ENCODE measurements at regions not wholly inside any gene's neighbourhood (a gene's known extent, or its start where the extent isn't known, plus 50 kb on each side); places are given as distances from the start of the nearest gene placed in this dataset.

GRCh38 chr13:66068683-66069082, 1161.5 kb downstream of the PCDH9 start:
- no peak for DNase-seq

DNA sequence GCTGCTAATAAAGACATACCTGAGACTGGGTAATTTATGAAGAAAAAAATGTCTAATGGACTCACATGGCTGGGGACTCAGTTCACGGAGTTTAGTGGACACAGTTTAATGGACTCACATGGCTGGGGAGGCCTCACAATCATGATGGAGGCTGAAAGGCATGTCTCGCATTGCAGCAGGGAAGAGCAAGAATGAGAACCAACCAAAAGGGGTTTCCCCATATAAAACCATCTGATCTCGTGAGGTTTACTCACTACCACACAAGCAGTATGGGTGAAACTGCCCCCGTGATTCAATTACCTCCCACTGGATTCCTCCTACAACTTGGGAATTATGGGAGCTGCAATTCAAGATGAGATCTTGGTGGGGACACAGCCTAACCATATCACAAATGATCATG, 1181.2 kb downstream of the PCDH9 start:
- no peak for DNase-seq

- DNase-seq, result no peak
Measured at GRCh38 chr13:66040506-66040905, 1189.6 kb downstream of the PCDH9 start.

DNA sequence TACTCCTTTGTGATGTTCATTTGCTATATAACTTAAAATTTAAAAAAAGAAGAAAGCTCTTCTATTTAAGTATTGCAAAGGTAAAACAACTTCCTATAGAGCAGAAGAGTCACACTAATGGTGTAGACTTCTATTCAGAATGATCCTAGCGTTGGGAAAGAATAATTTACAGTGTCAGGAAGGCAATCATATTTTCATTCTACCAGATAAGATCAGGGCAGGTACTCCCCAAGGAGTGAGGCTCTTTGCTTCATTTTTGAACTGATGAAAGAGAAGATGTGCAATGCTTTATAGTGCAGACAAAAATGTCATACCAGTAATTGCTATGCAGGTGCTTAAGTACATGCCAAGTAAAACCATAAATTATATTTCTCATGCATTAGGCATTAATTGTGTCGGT, 1193.0 kb downstream of the PCDH9 start:
- DNase-seq, result no peak

GRCh38 chr13:66036636-66037035, 1193.5 kb downstream of the PCDH9 start:
- DNase-seq, result no peak

DNA sequence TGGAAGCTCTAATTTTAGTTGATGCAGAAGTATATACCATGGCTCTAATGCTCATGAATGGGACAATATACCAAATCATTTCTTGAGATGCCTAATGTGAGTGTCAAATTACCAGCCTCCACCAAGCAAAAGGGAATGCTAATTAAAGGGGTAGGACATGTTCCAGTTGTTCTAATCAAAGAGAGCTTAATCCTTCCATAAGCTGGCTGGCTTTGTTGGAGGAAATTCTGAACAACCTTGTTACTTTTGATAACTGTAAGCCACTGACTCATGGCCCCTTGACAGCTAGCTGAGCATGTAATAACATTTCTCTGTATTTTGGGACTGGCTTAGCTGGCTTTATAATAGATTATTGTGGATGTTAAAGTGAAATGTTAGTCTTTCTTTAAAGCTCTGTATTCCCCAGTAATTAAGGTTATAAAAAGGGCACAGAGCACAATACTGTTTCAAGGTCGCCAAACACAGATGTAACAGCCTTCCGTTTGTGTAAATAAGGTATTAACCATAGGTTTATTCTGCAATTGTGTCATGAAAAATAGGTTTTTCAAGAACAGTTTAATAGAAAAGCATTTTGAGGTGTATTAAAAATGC, 1194.0 kb downstream of the PCDH9 start:
- no peak for DNase-seq

DNA sequence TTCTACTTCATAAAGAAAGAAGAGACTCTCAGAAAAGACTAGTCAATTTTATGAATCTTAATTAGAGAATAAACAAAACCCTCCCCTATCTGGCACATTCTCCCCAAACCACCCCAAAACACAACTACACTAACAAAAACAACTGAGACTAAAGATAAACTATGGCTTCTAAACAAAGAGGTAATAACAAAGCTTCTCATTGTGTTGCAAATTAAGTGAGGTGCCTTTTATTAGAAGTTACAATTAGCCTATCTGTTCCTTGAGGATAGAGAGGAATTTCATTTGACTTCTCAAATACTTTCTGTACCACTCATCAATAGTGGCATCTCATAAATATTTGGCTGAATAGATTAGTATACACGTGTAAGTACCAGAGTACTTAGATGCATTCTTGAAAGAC, 1196.2 kb downstream of the PCDH9 start:
- DNase-seq, result no peak

DNA sequence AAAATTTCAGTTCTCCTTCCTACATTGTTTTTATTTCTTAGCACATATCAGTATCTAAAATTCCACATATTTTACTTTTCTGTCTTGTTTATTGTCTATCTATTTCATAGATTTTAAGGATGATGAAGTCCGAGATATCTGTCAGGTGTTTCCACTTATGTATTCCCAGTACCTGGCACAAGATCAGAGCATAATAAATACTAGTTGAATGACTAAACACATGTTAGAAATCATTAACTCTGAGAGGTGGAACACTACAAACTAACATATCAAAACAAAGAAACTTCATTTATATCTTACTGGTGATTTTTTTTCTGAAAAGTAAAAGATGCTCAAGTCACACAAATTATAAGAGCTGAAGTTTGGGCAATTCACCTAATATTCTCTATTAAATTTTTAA, 1208.3 kb downstream of the PCDH9 start:
- DNase-seq, result no peak

- DNase-seq, result no peak
Measured at GRCh38 chr13:66014771-66015170, 1215.4 kb downstream of the PCDH9 start.

GRCh38 chr13:66009241-66009640, 1220.9 kb downstream of the PCDH9 start:
- DNase-seq, result no peak

GRCh38 chr13:66003558-66003957, 1226.6 kb downstream of the PCDH9 start:
- DNase-seq, result no peak

DNA sequence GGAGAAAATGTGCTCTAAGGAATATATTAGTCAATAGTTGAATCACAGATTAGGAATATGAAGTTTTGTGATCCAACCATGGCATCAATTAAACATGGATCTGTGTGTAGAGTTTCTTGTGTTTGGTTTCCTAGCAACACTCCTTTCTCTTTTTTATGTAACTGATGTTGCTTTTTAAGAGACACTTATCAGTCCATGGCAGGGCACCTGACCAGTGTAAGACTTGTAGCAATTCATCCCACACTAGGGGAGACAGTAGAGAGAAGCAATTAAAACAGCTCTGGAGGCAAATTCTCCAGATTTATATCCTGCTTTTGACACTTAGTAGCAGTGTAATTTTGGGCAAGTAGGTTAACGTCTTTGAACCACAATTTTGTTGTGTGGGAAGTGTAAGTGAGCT, 1229.0 kb downstream of the PCDH9 start:
- no peak for DNase-seq

GRCh38 chr13:65999411-65999810, 1230.7 kb downstream of the PCDH9 start:
- no peak for DNase-seq

- no peak for DNase-seq
Measured at GRCh38 chr13:65990684-65991083, 1239.5 kb downstream of the PCDH9 start.

- DNase-seq, result no peak
Measured at GRCh38 chr13:65985612-65986011, 1244.5 kb downstream of the PCDH9 start.

- DNase-seq, result no peak
Measured at GRCh38 chr13:65977525-65977924, 1252.6 kb downstream of the PCDH9 start.

- DNase-seq, result no peak
Measured at GRCh38 chr13:65971541-65971940, 1258.6 kb downstream of the PCDH9 start.

GRCh38 chr13:65966991-65967451, 1263.1 kb downstream of the PCDH9 start:
- DNase-seq, result no peak

DNA sequence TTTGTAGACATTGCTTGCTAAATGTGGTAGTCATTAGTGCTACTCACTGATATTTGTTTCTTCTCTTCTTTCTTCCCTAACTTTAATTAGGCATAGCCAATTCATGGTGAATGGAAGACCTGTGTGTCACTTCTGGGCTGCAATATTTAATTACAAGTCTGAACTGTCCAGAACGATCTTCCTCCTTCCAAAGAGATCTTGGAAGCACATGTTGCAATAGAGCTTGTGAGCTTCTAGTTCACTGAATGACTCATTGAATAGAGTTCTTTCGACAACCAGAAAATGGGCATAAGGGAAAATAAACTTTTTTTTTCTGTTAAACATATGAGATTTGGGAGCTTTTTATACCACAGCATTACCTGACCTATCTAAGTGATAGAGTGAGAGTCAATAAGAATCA, 1264.6 kb downstream of the PCDH9 start:
- peak; percentile 10 for DNase-seq

- DNase-seq, result no peak
Measured at GRCh38 chr13:65964672-65965071, 1265.5 kb downstream of the PCDH9 start.

GRCh38 chr13:65959305-65959704, 1270.8 kb downstream of the PCDH9 start:
- peak; percentile 89 for DNase-seq

- DNase-seq, result no peak
Measured at GRCh38 chr13:65946387-65946786, 1283.7 kb downstream of the PCDH9 start.

- DNase-seq, result no peak
Measured at GRCh38 chr13:65943708-65944107, 1286.4 kb downstream of the PCDH9 start.

GRCh38 chr13:65943024-65943423, 1287.1 kb downstream of the PCDH9 start:
- no peak for DNase-seq

DNA sequence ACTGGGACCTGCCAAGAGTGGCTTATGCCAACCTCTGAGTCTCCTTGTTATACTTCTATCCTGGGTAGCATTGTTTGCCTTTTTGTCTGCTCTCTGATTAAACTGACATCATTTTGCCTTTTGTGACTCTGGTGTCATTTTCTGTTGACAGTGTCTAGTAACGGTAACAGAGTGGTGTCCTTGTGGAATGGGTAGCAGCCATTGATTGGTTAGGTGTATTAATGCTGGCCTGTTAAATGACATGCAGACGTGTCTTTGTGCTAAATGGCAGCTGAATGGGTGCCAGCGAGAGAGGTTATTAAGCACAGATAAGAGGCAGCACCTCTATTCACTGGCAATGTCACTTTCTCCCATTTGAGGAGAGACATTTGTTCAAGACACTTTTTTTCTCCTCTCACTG, 1289.4 kb downstream of the PCDH9 start:
- no peak for DNase-seq

DNA sequence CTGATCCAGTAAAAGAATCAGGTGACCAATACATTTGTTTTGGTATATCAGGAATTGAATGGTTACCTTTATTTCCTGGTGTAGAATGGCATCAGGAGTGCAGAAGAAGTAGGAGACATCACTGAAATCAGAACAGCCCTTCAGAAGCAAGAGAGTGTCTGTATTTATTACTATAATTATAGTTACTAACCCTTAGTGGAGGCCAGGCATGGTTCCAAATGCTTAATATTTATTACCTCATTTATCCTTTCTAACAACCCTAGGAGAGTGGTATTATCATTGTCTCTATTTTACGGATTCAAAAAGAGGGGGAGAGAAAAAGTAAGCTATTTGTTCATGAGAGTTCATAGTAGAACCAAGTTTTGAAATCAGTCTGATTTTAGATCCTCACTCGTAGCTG, 1292.9 kb downstream of the PCDH9 start:
- no peak for DNase-seq

Measured in amniotic stem cell (primary cell).